ENCODE measurements at regions not wholly inside any gene's neighbourhood (a gene's known extent, or its start where the extent isn't known, plus 50 kb on each side); places are given as distances from the start of the nearest gene placed in this dataset.
A peak's percentile ranks its signal among the peaks of the same experiment; 100 is the strongest.
"Not testable (repeated sequence)": the region's sequence is repeated elsewhere in the genome, so short reads cannot be mapped to it uniquely, and the experiment has no call there.

- DNase-seq = no peak
- intact Hi-C loops (cut with DNase I) = no loop called here
These were observed 675.6 kb downstream of the REEP3 start for GRCh38 chr10:64196638-64197315.

GRCh38 chr10:64201936-64202335, 680.7 kb downstream of the REEP3 start:
- intact Hi-C loops (cut with DNase I) = no loop called here
- no peak for DNase-seq

- intact Hi-C loops (cut with DNase I) = not testable (repeated sequence)
- DNase-seq = peak in 1 of 42 donors; percentile 3
These were observed 683.3 kb downstream of the REEP3 start for GRCh38 chr10:64204504-64204903.

- DNase-seq = no peak
- intact Hi-C loops (cut with DNase I) = no loop called here
These were observed 685.2 kb downstream of the REEP3 start for GRCh38 chr10:64206409-64206808.

GRCh38 chr10:64209561-64209960, 688.4 kb downstream of the REEP3 start:
- DNase-seq = no peak
- intact Hi-C loops (cut with DNase I) = no loop called here

- no peak for DNase-seq
- intact Hi-C loops (cut with DNase I) = no loop called here
These were observed 689.0 kb downstream of the REEP3 start for GRCh38 chr10:64210211-64210610.

- intact Hi-C loops (cut with DNase I) = no loop called here
- DNase-seq = no peak
These were observed 690.3 kb downstream of the REEP3 start for GRCh38 chr10:64211466-64211865.

- intact Hi-C loops (cut with DNase I) = no loop called here
- no peak for DNase-seq
These were observed 693.9 kb downstream of the REEP3 start for GRCh38 chr10:64215088-64215487.

- no peak for DNase-seq
- intact Hi-C loops (cut with DNase I) = no loop called here
These were observed 698.2 kb downstream of the REEP3 start for GRCh38 chr10:64219271-64220025.

- no peak for DNase-seq
- intact Hi-C loops (cut with DNase I) = no loop called here
These were observed 713.3 kb downstream of the REEP3 start for GRCh38 chr10:64234489-64234888.

- intact Hi-C loops (cut with DNase I) = no loop called here
These were observed 736.5 kb downstream of the REEP3 start for GRCh38 chr10:64257704-64258103.

GRCh38 chr10:64261092-64261491, 739.9 kb downstream of the REEP3 start:
- intact Hi-C loops (cut with DNase I) = no loop called here
- DNase-seq = no peak

More at GRCh38 chr10:64257704-64258103, 736.5 kb downstream of the REEP3 start:
- no peak for DNase-seq

- intact Hi-C loops (cut with DNase I) = no loop called here
- DNase-seq = no peak
These were observed 740.5 kb downstream of the REEP3 start for GRCh38 chr10:64261676-64262075.

GRCh38 chr10:64265961-64266360, 744.8 kb downstream of the REEP3 start:
- peak in 3 of 42 donors; percentile 30 to 44 (median 32) for DNase-seq
- intact Hi-C loops (cut with DNase I) = no loop called here

GRCh38 chr10:64271508-64271907, 750.3 kb downstream of the REEP3 start:
- intact Hi-C loops (cut with DNase I) = no loop called here
- DNase-seq = no peak

- no peak for DNase-seq
- intact Hi-C loops (cut with DNase I) = no loop called here
These were observed 750.8 kb downstream of the REEP3 start for GRCh38 chr10:64271983-64272382.

GRCh38 chr10:64275001-64275400, 753.8 kb downstream of the REEP3 start:
- intact Hi-C loops (cut with DNase I) = no loop called here
- DNase-seq = no peak

- intact Hi-C loops (cut with DNase I) = no loop called here
- DNase-seq = no peak
These were observed 754.6 kb downstream of the REEP3 start for GRCh38 chr10:64275774-64276173.

- peak in 1 of 42 donors; percentile 20 for DNase-seq
- intact Hi-C loops (cut with DNase I) = no loop called here
These were observed 756.3 kb downstream of the REEP3 start for GRCh38 chr10:64277536-64277935.

GRCh38 chr10:64283621-64284020, 762.4 kb downstream of the REEP3 start:
- intact Hi-C loops (cut with DNase I) = no loop called here
- DNase-seq = peak in 4 of 42 donors; percentile 24 to 62 (median 38)

- DNase-seq = peak in 41 of 42 donors; percentile 7 to 90 (median 66)
- intact Hi-C loops (cut with DNase I) = no loop called here
These were observed 765.3 kb downstream of the REEP3 start for GRCh38 chr10:64286533-64286932.
